ENCODE measurements at regions not wholly inside any gene's neighbourhood (a gene's known extent, or its start where the extent isn't known, plus 50 kb on each side); places are given as distances from the start of the nearest gene placed in this dataset.
"Not testable (repeated sequence)": the region's sequence is repeated elsewhere in the genome, so short reads cannot be mapped to it uniquely, and the experiment has no call there.

GRCh38 chr7:42677751-42678699, 233.8 kb downstream of the C7orf25 start:
- no peak for DNase-seq

DNA sequence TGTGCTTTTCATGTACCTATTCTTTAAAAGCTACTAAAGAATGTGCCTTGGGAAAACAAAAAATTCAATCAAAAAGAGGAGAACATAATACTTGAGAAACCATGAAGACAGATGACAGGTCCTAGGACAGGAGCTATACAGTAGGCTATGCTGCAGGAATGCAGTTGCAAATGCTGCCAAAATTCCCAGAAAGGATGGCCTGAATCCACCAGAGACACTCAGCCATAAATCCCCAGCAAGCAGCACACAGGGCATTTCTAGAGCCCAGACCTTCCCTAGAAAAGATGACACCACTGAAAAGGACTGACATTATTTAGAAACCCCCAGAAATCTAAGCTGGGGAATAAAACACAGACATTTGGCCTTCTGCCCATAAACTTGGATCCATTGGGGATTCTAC, 237.3 kb downstream of the C7orf25 start:
- no peak for DNase-seq

- no peak for DNase-seq
Measured at GRCh38 chr7:42673951-42674350, 237.9 kb downstream of the C7orf25 start.

DNA sequence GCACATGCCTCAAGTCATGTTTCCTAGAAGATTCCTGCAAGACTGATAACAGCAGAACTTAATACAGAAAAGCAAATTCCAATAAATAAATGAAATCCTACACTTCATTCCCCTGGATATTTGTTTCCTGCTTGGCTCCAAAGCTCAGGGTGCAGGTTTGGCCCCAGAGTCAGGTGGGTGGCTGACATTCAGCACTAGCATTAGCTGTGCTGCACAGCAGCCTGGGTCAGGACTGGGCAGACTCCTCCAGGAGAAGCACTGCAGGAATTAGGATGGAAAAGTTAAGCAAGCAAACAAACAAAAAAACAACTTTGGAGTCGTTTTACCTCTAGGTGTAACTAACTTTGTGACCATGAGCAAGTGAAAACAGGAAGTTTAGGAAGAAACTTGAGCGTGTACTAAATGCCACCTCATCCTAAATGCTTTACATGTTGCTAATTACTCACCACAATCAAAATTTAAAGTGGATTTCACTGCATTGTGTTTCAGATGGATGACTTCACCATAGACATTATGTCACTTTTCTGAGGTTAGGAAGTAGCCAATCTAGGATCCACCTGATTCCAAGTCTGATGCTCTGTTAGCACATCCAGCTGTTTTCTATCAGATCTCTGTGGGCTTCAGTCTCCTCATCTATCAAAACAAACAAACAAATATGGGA, 239.4 kb downstream of the C7orf25 start:
- no peak for DNase-seq

DNA sequence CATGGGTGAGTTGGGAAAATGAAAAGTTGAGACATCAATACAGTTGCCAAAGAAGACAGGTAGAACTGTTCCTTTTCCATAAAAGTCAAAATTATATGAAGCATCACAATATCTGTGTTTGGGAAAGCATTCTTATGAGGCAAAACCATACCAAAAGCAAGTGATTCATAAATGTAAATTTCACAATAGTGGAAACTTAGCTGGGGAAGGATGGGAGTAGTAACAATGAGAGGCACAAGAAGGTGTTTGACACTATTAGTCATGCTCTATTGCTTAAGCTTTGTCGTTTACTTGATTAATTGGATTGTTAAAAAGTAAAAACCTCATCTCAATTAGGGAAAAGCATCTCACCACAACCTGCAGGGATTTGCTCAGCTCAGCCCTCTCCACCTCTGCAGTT, 240.2 kb downstream of the C7orf25 start:
- DNase-seq: no peak

DNA sequence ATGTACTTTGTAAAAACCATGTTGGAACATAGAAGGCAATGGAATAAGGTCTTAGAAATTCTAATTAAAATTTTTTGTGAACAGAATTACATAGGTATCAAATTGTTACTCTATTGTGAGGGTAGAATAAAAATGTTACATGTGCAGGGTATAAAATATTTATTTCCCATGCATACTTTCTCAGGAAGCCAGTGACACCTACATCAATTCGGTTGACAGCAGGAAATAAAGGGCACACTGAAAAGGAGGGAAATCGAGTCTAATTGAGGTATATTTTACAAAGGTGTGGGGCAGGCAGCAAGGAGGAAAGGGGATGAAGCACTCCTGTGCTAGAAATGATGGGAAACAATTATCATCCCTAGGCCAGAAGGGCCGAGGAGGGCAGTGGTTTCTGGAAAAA, 244.9 kb downstream of the C7orf25 start:
- DNase-seq: no peak

GRCh38 chr7:42662862-42663261, 249.0 kb downstream of the C7orf25 start:
- DNase-seq: no peak

DNA sequence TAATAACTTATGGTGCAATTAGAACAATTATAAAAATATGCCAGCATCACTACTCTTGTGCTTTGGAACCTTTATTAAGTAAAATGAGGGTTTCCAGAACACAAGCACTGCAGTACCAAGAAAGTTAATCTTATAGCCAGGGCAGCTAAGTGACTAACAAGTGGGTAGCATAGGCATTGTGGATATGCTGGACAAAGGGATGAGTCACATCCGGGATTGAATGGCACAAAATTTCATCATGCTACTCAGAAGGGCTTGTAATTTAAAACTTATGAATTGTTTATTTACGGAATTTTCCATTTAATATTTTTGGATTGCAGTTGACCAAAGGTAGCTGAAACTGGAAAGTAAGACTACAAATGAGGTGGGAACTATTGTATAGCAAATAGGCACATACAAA, 250.6 kb downstream of the C7orf25 start:
- no peak for DNase-seq

- DNase-seq: no peak
Measured at GRCh38 chr7:42650701-42651100, 261.2 kb downstream of the C7orf25 start.

- DNase-seq: no peak
Measured at GRCh38 chr7:42650171-42650570, 261.7 kb downstream of the C7orf25 start.

- no peak for DNase-seq
Measured at GRCh38 chr7:42645906-42646305, 266.0 kb downstream of the C7orf25 start.

DNA sequence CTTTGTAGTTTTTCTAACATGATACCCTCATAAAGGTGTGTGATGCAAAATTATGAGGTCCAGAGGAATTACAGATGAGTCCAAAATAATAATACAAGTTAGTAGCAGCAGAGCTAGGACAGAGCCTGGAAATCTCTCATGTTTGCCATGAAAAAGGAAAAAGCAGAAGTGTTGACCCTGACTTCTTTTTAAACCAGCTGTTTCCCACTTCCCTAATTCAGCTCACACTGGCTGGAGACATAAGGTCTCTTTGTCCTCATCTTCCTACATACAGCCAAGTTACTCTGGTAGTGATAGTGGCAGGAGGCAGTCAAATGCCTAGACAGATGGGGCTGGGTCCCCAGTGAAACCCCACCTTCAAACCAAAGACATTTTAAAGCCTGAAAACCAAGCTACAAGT, 269.2 kb downstream of the C7orf25 start:
- DNase-seq: no peak

DNA sequence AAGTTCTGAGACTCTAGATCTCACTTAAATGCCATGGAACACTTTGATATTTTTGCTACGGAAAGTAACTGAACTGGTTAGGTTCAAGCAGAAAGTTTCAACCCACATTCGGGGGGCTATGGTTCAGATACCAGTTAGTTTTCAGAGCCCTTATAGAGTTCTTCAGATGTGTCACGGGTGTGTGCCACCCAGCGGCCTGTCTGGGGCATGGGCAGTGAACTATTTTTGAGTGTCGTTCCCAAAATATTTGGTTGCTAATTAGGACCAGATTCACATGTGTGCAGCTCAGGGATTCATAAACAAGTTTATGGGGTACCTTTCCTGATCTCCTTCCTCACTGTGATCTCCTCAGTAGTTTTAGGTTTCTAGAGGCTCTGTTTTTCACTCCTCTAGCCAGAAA, 271.9 kb downstream of the C7orf25 start:
- no peak for DNase-seq

GRCh38 chr7:42636380-42636779, 275.5 kb downstream of the C7orf25 start:
- not testable (repeated sequence) for DNase-seq

DNA sequence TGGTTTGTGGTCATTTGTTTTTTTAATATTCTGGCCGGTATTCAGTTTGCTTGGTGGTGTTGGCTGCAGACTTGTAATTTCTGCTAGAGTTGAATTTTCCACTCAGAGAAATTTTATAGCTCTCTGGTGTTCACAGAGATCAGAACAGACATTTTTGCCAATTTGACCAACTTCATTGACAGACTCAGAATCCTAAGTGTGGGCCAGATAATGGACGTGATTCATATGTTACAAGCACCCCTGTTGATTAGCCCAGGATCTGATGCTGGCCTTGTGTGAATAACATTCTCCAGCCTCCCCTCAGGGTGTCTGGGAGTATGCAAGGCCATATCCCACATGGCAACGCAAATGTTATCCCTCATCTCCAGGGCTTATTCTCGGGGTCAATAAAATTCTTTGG, 283.8 kb downstream of the C7orf25 start:
- no peak for DNase-seq

- no peak for DNase-seq
Measured at GRCh38 chr7:42627626-42628025, 284.2 kb downstream of the C7orf25 start.

- DNase-seq: no peak
Measured at GRCh38 chr7:42627101-42627500, 284.8 kb downstream of the C7orf25 start.

GRCh38 chr7:42625421-42625820, 286.4 kb downstream of the C7orf25 start:
- DNase-seq: no peak

DNA sequence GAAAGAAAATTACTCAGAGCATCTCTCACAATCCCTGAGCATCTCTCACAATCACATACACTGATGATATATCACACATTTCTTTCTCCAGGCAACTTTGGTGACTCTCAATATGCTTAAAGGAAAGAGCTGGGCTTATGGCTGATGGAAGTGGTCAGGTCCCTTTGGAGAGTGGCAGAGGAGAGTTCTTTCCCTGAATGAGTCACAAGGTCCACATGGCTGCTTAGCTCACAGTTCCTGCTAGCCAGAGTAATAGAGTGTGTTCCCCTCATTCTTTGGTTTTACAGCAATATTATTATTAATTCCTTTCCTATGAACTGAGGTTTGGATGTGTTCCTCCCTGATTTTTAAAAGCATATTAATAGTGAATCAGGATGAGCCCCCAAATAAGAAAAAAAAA, 287.4 kb downstream of the C7orf25 start:
- no peak for DNase-seq

DNA sequence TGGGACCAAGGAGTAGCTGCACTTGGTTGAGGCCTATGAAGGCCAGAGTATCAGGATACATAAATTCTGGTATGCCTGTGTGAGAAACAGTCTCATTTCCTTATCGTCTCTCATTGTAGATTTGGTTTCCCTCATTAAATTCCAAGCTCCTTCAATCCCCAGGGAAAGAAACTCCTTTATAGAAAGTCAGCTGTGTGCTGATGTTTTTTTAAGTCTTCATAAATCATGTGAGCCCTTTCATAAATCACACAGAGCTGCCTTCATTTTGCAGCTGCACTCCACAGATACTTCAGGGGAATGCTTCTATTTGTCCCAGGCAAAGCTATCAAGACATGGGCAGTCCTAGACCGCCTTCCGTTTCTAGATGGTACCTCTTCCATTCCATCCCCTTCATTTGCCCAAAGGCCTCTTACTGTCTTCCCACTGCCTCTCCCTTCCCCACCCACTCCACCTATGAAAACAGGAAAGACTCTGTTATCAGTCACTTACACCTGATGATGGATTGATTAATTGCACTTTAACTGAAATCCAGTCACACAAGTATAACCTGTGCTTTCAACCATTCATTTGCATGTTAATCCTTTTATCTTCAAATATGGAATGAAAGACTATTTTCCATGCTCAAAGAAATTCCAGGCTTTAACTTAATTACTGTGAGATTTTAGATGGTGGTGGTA, 290.2 kb downstream of the C7orf25 start:
- no peak for DNase-seq

DNA sequence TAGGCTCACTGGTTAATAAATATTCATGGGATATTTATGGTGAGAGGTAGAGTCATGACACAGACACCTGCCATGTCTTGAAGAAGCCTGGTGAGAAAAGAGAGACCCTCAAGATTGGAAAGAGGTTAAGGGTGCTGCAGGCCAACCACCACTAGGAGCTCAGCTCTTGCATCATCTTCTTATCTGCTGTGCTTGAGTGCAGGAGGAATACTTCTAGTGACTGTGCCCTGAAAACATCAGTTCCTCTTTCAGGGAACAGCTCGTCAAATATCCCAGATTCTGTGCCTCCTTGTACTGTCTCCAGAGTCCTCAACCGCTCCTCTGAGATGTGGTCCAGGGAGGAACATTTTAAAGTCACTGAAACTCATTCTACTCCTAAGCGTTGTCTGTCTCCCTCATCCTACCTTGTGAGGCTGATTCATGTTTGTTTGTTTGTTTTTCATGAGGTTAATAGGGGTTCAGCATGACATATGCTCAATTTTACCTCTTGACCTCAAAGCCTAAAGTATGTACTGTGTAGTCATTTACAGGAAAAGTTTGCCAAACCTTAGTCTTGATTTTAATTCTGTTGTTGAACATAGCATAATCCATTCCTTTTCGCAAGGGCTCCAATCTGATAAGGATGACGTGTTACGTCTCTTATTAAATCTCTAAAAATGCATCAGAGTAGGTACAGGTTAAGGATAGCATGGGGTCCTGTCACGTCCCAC, 293.1 kb downstream of the C7orf25 start:
- DNase-seq: no peak

DNA sequence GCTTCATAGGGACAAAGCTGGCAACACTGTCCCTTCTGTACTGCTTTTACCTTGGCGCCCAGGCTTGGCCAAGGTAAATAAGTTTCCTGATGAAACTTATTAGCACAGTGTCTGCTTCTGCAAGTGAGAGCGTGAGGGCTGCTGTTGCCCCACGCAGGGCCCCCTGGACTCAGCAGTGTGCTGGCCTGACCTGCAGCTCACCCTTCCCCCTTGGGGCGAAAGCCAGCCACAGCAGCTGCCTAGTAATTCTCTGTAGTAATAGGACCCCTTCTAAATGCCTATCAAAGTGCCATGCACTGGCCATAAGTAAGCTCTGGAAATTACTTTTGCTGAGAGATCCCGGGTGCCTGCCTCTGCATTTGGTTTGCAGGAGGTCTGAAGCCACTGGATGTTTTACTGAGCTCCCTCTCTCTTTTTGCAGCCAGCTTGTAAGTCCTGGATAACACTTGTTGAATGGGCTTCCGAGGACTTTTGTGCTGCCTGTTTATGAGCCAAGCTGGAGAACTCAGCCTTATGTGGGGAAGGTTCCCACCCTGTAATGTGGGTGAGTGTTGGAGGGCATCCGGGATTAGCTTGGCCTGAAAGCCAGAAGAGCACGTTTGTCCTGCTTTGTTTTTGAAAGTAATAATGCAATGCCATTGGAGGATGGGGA, 293.9 kb downstream of the C7orf25 start:
- no peak for DNase-seq

All from NCI-H345 (cell line).